HG03378 (cell line): ENCODE measurements at regions not wholly inside any gene's neighbourhood (a gene's known extent, or its start where the extent isn't known, plus 50 kb on each side); places are given as distances from the start of the nearest gene placed in this dataset.
"Not testable (repeated sequence)": the region's sequence is repeated elsewhere in the genome, so short reads cannot be mapped to it uniquely, and the experiment has no call there.

Experiments
- ATAC-seq: cut with Tn5 transposase; IDR thresholded peaks from one replicate; pipeline ENCODE4 v1.9.1; 2021; ENCODE audit warnings: mild to moderate bottlenecking, moderate library complexity; ENCODE audit not compliant: unreplicated experiment

DNA sequence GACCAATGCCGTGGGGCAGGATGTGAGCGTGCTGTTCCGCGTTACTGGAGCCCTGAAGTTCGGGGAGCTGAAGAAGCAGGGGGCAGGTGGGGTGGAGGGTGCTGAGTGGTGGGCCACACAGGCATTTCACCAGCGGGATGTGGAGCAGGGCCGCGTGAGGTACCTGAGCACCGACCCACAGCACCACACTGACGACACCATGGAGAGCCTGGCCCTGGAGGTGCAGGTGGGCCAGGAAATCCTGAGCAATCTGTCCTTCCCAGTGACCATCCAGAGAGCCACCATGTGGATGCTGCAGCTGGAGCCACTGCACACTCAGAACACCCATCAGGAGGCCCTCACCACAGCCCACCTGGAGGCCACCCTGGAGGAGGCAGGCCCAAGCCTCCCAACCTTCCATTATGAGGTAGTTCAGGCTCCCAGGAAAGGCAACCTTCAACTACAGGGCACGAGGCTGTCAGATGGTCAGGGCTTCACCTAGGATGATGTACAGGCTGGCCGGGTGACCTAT is 179.6 kb downstream of the TBC1D2B start:
- no peak for ATAC-seq

DNA sequence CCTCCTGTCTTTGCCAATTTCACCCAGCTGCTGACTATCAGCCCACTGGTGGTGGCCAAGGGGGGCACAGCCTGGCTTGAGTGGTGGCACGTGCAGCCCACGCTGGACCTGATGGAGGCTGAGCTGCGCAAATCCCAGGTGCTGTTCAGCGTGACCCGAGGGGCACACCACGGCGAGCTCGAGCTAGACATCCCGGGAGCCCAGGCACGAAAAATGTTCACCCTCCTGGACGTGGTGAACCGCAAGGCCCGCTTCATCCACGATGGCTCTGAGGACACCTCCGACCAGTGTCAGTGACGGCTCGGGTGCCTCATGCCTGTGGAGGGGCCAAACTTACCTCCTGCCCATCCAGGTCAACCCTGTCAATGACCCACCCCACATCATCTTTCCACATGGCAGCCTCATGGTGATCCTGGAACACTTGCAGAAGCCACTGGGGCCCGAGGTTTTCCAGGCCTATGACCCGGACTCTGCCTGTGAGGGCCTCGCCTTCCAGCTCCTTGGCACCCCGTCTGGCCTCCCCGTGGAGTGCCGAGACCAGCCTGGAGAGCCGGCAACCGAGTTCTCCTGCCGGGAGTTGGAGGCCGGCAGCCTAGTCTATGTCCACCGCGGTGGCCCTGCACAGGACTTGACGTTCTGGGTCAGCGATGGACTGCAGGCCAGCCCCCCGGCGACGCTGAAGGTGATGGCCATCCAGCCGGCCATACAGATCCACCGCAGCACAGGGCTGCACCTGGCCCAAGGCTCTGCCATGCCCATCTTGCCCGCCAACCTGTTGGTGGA is 180.2 kb downstream of the TBC1D2B start:
- ATAC-seq: not testable (repeated sequence)

DNA sequence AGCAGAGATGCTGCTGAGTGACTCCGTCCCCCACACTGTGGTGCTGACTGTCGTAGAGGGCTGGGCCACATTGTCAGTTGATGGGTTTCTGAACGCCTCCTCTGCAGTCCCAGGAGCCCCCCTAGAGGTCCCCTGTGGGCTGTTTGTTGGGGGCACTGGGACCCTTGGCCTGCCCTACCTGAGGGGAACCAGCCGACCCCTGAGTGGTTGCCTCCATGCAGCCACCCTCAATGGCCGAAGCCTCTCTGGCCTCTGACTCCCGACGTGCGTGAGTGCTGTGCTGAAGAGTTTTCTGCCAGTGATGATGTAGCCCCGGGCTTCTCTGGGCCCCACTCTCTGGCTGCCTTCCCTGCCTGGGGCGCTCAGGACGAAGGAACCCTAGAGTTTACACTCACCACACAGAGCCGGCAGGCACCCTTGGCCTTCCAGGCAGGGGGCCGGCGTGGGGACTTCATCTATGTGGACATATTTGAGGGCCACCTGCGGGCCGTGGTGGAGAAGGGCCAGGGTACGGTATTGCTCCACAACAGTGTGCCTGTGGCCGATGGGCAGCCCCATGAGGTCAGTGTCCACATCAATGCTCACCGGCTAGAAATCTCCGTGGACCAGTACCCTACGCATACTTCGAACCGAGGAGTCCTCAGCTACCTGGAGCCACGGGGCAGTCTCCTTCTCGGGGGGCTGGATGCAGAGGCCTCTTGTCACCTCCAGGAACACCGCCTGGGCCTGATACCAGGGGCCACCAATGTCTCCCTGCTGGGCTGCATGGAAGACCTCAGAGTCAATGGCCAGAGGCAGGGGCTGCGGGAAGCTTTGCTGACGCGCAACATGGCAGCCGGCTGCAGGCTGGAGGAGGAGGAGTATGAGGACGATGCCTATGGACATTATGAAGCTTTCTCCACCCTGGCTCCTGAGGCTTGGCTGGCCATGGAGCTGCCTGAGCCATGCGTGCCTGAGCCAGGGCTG is 181.1 kb downstream of the TBC1D2B start:
- not testable (repeated sequence) for ATAC-seq

DNA sequence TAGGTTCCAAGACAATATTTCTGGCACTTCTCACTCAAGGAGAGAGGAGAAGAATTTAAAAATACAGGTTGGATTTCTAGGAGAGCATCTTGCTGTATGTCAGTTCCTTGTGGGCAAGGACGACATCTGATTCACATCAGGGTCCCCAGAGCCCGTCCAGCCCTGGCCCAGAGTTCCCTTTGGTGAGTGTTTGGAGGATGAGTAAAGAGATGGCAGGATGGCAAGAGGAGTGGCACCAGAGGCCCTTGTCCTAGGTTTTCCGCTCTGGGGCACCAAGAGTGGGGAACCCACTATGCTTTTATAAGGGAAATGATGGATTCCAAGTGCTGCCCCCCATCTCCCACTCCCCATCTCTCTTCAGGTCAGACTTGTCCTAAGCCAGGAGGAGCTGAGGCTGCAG is 181.8 kb downstream of the TBC1D2B start:
- no peak for ATAC-seq

DNA sequence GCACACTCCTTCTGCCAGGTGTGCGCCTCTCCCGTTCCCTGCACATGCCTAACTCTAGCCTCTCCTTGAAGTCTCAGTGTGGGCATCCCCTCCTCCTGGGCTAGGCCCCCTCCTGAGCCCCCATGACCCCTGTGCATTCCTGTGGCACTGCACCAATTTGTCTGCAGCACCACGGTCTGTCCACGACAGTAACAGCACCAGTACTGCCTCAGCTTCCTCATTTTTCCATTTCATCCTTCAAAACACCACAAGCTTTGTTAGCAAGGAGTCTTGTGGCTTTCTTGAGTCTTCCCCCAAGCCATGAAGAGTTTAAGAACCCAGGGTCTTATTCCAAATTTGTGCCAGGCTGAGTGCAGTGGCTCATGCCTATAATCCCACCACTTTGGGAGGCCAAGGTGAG is 182.4 kb downstream of the TBC1D2B start:
- ATAC-seq: not testable (repeated sequence)

DNA sequence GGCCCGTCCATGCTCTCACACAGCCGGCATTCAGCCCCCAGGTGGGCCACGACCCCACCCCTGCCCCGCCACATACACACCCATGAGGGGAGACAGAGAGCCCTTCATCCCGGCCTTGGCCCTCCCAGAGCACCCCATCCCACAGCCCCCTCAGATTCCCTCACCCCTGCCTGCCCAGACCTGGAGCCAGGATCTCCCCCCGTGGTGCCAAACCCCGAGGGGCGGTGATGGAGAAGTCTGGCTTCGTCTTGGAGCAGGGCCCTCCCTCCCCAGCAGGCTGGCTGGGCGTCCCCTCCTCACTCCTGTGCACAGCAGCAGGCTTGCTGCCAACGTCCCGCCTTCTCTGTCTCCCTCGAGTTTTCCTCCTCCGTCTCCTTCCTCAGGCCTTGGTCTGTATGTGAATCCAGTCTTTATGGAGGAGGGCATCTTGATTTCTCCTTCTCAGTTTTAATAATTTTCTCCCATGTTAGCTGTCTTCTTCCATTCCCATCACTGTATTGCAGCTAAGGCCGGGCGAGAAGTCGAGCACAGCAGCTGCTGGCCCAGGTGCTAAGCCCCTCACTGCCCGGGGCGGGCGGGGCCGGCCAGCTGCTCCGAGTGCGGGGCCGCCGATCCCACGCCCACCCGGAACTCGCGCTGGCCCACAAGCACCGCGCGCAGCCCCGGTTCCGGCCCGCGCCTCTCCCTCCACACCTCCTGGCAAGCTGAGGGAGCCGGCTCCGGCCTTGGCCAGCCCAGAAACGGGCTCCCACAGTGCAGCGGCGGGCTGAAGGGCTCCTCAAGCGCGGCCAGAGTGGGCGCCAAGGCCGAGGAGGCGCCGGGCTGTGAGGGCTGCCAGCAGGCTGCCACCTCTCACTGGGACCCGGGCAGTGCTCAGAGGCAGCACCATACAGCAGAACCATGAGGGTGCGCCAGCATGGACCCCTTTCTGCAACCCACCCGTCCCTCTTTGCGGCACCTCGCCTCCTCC is 183.6 kb downstream of the TBC1D2B start:
- not testable (repeated sequence) for ATAC-seq

DNA sequence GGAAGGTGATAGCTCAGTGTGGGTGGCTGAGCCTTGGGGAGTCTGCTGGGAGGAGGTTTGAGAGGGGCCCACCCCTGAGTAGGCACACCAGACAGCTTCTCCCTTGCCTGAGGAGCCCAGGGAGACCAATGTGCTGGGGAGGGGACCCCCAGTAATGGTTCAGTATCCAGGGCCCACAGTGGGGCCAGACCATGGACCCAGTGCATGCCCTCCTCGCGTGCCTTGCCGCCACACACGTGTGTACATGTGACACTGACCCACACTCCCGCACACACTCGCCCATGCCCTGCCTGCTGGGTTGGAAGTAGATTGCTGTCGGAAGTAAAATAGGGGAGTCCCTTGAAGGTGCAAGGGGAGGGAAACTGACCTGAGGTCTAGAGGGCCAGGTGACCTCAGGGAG is 184.3 kb downstream of the TBC1D2B start:
- ATAC-seq: not testable (repeated sequence)

DNA sequence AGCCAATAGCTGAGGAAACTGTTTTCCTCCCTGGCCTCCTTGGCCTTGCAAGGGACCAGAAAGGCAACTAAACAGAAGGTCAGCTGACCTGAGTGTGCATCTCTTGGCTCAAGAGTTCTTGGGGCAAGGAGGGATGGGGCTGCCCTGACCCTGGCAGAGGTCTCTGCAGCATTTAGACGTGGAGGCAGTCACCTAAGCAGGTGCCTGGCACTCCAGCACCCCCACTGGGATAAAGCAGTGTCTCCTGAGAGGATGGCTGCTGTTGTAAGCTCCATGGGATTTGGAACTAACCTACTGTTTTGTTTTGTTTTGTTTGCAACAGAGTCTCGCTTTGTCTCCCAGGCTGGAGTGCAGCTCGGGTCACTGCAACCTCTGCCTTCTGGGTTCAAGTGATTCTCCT is 185.2 kb downstream of the TBC1D2B start:
- no peak for ATAC-seq

DNA sequence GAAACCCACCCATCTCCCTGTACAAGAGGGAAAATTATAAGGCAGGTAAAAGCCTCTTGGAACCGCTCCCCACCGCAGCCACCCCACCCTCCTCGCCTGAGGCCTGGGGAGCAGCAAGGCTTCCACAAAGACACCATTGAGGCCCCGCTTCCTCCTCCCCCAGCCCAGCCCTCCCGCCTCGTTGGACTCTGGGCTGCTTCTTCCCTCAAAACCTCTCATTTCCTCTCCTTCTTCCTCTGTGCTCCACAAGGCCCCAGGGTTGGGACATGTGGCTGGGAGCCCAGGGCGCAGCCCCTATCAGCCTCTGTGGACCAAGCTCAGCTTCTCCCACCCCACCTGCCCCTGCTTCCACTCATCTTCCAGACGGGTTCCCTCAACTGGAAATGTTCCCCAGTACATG is 185.6 kb downstream of the TBC1D2B start:
- ATAC-seq: not testable (repeated sequence)

DNA sequence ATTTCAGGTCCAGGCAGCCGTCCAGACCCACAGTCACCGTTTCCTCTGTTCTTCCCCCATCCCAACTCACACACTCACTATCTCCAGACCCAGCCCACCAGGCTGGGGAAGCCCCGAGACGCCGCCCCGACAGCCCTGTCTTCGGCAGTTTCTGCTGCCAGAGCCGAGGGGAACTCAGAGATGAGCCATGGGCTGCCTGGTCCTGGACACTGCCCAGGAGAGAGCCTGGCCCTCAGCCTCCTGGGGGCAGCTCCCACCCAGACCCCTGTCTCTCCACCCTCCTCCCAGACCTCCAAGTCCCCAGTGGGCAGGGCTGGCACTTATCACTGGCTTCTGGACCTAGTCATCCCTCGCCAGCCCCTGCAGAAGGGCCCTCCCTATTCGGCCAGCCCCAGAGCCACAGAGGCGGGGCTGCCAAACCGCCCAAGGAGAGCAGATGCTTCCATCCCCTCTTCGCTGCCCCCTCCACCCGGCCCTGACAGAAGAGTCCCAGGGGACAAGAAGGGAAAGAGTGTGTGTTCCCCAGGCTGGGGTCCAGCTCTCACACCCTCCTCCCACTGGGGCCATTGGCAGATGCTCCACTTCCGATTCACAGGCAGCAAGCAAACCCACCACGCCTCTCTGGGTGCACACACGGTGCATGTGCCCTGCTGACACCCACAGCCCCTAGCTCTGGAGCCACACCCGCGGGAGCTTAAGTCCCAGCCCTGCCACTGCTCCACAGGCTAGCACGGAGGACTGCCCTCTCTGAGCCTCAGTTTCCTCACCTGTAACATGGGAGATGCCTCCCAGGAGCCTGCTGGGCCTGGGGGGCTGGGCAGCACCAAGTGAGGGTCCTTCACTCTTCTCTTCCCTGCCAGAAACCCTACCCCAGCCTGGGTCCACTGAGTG is 186.4 kb downstream of the TBC1D2B start:
- peak; percentile 36 for ATAC-seq

DNA sequence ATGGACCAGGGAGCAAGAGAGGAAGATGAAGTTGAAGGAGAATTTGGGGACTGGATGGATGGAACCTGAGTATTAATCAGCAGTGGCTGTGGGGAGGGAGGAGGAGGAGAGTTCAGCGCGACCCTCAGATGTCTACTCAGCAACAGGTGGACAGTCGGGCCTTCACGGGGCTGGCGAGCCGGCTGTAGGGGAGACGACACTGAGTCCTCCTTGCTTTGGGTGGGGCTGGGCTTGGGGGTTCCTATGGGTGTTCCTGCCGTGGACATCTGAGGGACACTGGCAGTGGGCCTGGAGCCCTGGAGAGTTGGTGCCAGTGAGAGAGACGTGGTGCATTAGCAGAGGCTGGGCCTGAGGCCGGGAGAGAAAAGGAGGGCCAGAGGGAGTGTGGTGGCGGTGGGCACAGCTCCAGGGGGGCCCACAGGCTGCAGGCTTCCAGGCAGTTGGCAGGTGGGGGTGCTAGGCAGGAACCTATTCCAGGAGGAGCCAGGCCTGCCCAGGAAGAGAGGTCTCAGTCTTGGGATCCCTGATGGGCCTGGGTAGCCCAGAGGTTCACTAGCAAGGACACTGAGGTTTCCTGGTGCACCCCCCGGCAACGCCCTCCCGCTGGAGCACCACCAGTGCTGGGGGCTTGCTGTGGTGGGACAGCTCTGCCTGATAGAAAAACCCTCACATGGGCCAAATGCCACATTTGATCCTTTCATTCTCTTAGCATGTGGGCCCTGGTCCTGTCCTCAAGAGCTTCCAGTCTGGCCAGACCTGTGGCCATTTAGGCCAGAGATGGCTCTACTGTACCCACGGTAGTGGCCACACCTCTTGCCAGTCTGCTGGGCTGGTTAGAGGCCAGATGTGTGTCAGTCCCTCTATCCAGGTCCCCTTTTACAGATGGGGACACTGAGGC is 187.4 kb downstream of the TBC1D2B start:
- ATAC-seq: not testable (repeated sequence)

DNA sequence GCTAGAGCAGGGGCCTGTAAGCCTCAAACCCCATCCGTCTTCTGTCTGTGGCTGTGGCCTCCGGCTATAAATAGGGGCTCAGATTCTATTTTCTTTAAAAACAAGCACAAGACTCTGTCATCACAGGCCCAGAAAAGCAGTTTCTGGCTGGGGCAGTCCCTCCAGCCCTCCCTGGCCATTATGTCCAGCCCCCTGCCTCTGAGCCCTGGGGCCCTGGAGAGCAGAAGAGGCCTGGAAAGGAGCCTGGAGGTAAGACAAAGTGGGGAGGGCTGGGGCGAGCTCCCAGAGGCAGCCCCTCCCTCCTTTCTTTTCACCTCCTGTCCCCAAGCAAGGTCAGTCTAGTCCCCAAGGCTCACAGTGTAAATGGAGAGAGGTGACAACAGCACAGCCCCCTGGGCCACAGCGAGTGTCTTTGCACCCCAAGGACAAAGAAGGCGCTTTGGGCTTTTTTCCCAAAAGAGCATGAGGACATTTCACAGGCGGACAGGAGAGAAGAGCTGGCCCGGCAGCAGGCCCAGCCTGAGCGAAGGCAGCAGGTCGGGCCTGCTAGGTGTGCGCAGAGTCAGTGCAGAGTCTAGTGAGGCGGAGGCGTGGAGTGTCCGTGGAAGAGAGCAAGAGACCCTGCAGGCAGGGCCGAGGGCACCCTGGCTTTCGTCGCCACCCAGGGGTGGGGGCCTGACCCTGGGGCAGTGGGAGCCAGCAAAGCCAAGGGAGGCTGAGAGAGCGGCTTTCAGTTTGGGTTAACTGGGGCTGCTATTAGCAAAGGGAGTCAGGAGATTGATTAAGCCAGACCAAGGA is 188.3 kb downstream of the TBC1D2B start:
- no peak for ATAC-seq

DNA sequence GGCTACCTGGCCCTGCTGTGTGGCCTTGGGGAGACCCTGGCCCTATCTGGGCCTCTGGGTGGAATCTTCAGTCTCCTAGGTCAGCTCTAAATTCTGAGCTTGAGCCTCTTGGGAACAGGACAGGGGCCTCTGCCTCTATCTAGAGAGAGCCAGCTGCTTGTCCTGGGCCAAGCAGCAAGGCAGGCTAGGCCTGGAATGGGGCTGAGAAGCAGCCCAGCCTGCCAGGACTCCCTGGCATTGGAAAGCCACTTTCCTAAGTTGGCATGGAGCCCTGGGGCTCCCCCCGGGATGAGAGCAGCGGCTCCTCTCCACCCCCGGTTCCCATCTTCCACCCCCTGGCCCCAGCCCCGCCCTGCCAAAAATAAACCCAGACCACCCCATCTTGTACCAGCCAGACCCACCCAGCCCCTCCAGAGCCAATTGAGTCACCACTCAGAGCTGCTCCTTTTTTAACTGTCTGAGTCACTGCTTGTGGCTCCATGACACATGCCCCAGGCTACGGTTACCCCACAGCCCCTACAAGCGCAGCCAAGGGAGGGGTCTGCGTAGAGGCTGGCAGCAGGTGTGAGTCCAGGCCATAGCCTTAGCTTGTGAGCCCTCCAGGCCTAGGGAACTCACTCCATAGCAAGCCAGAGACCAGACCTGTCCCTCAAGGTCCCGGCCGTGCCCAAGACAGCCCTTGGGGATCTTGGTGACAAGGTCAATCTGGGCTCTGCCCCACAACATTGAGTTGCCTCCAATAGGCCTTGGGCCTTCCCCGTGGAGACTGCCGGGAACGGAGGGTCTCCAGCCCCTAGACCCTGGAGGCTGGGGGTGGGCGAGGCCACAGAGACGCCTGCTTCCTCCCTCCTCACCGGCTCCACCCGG is 189.7 kb downstream of the TBC1D2B start:
- ATAC-seq: not testable (repeated sequence)

DNA sequence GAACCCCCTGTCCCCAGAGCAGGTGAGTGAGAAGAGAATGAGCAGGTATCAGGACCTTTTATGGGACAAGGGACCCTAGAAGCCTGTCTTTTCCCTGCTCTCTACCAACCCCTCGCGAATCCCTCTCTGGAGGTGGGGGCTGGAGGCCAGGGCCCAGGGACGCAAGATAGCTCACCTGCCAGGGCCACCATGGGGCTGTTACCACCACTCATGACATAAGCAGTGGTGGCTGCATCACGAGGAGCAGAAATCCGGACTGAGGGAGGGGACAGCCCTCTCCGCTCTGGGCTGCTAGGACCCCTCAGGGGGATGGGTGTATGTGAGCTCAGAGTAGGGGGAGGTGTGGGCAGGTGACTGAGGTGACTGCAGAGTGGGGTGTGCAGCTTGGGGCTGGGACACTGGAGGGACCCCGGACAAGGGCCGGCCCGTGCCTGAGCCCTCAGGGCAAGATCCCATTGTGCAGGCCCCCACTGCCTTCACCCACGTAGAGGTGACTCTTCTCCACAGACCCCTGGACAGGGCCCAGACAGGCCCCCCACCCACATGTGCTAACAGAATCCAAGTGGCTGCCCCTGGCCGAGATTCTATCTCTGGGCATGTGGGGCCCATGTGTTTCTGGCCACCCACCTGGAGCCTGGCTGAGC is 190.6 kb downstream of the TBC1D2B start:
- ATAC-seq: no peak

DNA sequence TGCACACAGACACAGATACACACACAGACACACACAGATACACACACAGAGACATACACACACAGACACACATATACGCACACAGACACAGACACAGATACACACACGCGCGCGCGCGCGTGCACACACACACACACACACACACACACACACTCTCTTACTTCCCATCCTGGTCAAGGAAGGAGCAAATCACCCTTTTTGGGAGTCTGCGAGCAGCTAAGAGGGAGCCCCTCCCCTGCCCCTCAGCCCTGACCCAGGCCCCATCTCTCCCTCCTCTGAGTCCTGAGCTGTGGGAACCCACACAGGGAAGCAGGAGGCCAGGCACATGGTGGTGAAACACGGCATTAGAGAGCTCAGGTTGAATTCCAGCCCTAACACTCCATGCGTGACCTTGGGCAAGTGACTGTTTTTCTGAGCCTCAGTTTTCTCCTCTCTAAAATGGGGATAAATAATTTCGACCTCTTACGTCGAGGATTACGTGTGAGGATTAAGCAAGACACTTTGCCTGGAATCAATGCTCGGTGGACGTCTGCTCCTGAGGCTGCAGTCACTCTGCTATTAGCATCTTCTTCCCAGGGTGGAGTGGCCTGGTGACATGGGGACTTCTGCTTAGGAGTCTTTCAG is 191.5 kb downstream of the TBC1D2B start:
- not testable (repeated sequence) for ATAC-seq

DNA sequence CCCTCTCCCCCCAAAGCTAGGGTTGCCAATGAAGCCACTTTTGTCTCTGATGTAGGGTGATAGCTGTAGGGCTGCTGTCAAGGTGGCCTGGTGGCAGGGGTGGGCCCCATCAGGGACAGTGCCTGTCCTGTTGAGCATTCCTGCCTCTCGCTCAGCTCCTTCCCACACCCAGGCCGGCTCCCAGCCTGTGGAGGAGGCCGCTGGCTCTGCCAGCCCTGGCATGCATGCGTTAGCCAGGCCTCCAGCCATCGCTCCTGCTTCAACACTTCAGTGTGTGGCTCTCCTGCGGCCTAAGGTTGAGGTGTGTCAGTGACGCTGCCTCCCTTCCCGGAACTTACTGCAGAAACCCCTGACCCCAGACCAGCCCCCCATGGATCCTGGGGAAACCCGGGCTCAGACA is 194.5 kb downstream of the TBC1D2B start:
- ATAC-seq: not testable (repeated sequence)
